Body of pancreas (tissue), 4 donors: ENCODE measurements at regions not wholly inside any gene's neighbourhood (a gene's known extent, or its start where the extent isn't known, plus 50 kb on each side); places are given as distances from the start of the nearest gene placed in this dataset.
A peak's percentile ranks its signal among the peaks of the same experiment; 100 is the strongest.

Experiments used
- ATAC-seq: fragments of 150-250 bp; one replicate; pipeline ENCODE4 v1.9.1; 2016
- DNase-seq, 4 donors: peaks; one replicate each; pipeline ENCODE4 v3.0.0-alpha.2; 2019
- H3K27ac ChIP-seq, 4 donors: fragments of 200-600 bp; sonication (generic); 1 replicate in 3 of 4; 2 replicates in 1 of 4; pipeline versions ENCODE4 v1.5.1 to v1.6.1; 2016 to 2019; ENCODE audit warnings: mild to moderate bottlenecking in 1 of 4, mixed read lengths in 1 of 4, moderate library complexity in 1 of 4
- H3K27me3 ChIP-seq, 2 donors: fragments of 200-600 bp; sonication (generic); one replicate each; pipeline ENCODE4 v1.6.0; 2016; ENCODE audit warnings: mild to moderate bottlenecking in 1 of 2
- H3K36me3 ChIP-seq, 2 donors: fragments of 200-600 bp; sonication (generic); replicated peaks in 1 of 2; 2 replicates each; pipeline ENCODE4 v1.5.1; 2016; ENCODE audit warnings: low read depth in 2 of 2; ENCODE audit not compliant: insufficient read depth in 1 of 2
- H3K4me1 ChIP-seq: fragments of 200-600 bp; sonication (generic); one replicate; pipeline ENCODE4 v1.6.0; 2016
- H3K4me3 ChIP-seq, 2 donors: fragments of 200-600 bp; sonication (generic); 1 replicate in 1 of 2; 2 replicates in 1 of 2; pipeline ENCODE4 v1.5.1; 2016 to 2019
- H3K9me3 ChIP-seq, 3 donors: fragments of 200-600 bp; sonication (generic); 1 replicate in 2 of 3; 2 replicates in 1 of 3; pipeline ENCODE4 v1.5.1; 2016
- POLR2A ChIP-seq, 3 donors: fragments of 450-650 bp; IDR thresholded peaks; one replicate each; pipeline ENCODE4 v1.6.1; 2016; ENCODE audit warnings: antibody characterized with exemption in 3 of 3, mild to moderate bottlenecking in 2 of 3
- WGBS, 2 donors: methylation state at CpG; one replicate each; pipeline ENCODE4 v1.1.5; 2017; 5-methylcytosine and 5-hydroxymethylcytosine counted together
- intact Hi-C: fragments of 100-400 bp; cut with DNase I; formaldehyde crosslinking; loops from one replicate; pipeline ENCODE4 v1.15.1; 2023
- TF ChIP-seq, protein P1 (sequence below), 7 experiments: fragments of 450-650 bp in 4 of 7; fragments of 200-600 bp in 3 of 7; sonication (generic) in 3 of 7; IDR thresholded peaks; one replicate each; pipeline ENCODE4 v1.5.1; 2016 to 2019; ENCODE audit warnings: antibody characterized with exemption in 7 of 7

DNA sequence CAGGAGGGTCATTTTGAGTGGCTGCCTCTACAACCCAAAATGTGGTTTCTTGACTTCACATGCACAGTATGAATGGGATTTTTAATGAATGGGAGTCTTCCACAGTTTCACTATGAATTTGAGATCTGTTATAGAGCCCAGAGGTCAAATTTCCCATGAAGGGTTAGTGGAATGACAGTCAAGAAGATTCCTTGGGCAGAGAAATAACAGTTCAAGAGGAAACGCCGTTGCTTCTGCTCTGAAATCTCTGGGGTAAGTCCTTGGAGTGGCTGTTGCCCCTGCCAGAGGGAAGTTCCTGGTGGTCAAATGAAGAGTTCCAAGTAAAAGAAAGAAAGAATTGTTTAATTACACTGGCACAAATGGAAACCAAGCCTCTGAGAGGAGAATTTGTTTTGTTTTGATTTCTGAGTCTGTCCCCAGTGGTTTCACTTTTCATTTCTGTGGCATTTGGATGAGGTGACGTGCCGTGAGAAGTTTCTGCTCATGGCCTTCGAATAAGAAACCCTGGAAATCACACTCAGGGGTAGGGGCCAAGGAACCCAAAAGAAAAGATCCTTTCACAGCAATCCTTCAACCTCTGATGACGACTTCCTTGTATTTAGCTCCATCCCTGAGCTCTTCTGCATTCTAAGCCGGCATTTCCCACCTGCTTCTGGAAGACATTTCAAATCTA is 77.5 kb upstream of the IL12A start:
- TF ChIP-seq, protein P1, sequence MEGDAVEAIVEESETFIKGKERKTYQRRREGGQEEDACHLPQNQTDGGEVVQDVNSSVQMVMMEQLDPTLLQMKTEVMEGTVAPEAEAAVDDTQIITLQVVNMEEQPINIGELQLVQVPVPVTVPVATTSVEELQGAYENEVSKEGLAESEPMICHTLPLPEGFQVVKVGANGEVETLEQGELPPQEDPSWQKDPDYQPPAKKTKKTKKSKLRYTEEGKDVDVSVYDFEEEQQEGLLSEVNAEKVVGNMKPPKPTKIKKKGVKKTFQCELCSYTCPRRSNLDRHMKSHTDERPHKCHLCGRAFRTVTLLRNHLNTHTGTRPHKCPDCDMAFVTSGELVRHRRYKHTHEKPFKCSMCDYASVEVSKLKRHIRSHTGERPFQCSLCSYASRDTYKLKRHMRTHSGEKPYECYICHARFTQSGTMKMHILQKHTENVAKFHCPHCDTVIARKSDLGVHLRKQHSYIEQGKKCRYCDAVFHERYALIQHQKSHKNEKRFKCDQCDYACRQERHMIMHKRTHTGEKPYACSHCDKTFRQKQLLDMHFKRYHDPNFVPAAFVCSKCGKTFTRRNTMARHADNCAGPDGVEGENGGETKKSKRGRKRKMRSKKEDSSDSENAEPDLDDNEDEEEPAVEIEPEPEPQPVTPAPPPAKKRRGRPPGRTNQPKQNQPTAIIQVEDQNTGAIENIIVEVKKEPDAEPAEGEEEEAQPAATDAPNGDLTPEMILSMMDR (IDR thresholded peaks at IDR 0.05), result no peak
- TF ChIP-seq POLR2A (IDR thresholded peaks at IDR 0.05), result no peak
- H3K27me3 ChIP-seq, result no peaks in the 10 kb centered on the region
- no peaks in the 10 kb centered on the region for H3K36me3 ChIP-seq
- no peaks in the 10 kb centered on the region for H3K9me3 ChIP-seq
- intact Hi-C loops, result no loop called here
- ATAC-seq (no peak), DNase-seq (no peak)
- H3K4me3 ChIP-seq, result no peak overlapping the region
- H3K27ac ChIP-seq, result peak overlapping the region in 1 of 4 donors; percentile 28
- no peaks in the 10 kb centered on the region for H3K4me1 ChIP-seq
- 63 to 69% methylated on average over 7 of the region's 7 CpGs for WGBS, 2 donors

DNA sequence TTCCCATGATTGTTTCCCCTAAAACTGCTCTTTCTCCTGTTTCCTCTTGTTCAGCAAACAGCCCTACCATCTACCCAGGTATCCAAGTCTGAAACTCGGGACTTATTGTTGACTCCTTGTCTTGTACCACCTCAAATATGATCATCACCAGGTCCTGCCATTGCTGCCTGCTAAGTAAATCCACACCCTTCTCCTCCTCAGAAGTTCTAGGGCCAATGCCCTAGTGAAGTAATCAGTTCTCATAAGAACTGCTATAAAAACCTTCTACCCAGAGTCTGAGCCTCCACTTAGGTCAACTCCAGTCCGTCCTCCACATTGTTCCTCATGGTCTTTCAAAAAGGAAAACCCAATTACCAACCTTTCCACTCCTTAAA is 77.0 kb upstream of the IL12A start:
- 71% methylated on average over 2 of the region's 2 CpGs for WGBS, 2 donors
- ATAC-seq (no peak), DNase-seq (no peak)
- peak overlapping the region in 1 of 4 donors; percentile 28 for H3K27ac ChIP-seq
- no peak overlapping the region for H3K4me3 ChIP-seq
- no peaks in the 10 kb centered on the region for H3K36me3 ChIP-seq
- TF ChIP-seq POLR2A (IDR thresholded peaks at IDR 0.05), result no peak
- TF ChIP-seq, protein P1 (IDR thresholded peaks at IDR 0.05), result no peak
- H3K27me3 ChIP-seq, result no peaks in the 10 kb centered on the region
- H3K4me1 ChIP-seq, result no peaks in the 10 kb centered on the region
- no peaks in the 10 kb centered on the region for H3K9me3 ChIP-seq
- intact Hi-C loops, result no loop called here

DNA sequence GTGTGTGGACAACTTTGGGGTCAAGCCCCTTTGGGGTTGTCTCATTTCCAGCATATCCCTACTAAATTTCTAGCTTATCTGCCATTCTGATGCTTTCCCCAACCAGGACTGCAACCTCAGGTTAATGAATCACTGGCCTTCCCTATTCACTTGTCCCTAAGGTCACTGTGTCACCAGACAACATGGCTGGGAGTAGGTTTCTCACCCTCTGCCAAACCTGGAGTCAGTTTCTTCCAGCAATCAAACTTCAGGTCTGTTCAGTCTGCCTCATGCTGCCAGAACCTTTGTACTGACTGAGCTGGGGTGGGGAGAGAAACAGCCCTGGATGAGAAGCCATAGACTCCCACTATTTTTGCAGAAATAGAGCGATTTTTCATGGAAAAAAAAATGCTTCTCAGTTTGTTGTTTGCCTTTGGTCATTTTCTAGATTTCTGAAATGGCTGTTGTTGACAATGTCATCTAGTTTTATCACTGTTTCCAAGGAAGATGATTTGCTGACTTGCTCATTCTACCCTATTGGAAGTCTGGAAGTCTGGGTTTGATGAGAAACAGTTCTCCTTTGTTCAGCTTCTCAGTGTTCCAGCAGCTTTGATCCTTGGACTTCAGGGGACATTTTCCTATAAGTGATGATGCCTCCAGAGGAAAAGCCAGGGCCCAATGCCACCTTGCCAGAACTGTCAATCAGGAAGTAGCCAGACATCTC is 74.8 kb upstream of the IL12A start:
- Histone ChIP-seq H3K4me1 (no peaks in the 10 kb centered on the region), H3K9me3 (no peaks in the 10 kb centered on the region), H3K36me3 (no peaks in the 10 kb centered on the region), H3K4me3 (no peak overlapping the region), H3K27me3 (no peaks in the 10 kb centered on the region), H3K27ac (no peak overlapping the region)
- ATAC-seq (no peak), DNase-seq (no peak)
- no peak for TF ChIP-seq POLR2A (IDR thresholded peaks at IDR 0.05)
- TF ChIP-seq, protein P1 (IDR thresholded peaks at IDR 0.05), result no peak
- WGBS, 2 donors, result 42 to 52% methylated on average over 1 of the region's 1 CpG
- intact Hi-C loops, result no loop called here

DNA sequence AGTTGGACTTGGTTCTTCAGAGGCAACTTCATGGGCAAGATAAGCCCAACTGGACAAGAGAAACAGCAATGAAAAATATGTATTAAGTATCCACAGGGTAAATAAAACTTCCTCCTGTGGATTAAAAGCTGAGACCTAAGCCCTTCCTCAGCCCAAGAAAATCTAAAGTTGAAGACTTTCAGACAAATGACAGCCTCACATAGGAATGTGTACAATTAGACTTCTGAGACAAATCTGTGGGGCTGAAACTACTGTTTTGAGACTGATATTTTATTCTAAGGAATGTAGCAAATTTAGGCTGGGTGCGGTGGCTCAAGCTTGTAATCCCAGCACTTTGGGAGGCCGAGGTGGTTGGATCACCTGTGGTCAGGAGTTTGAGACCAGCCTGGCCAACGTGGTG is 74.2 kb upstream of the IL12A start:
- intact Hi-C loops, result no loop called here
- DNase-seq (no peak), ATAC-seq (no peak)
- TF ChIP-seq POLR2A (IDR thresholded peaks at IDR 0.05), result no peak
- TF ChIP-seq, protein P1 (IDR thresholded peaks at IDR 0.05), result no peak
- 55 to 65% methylated on average over 3 of the region's 3 CpGs for WGBS, 2 donors
- Histone ChIP-seq H3K27me3 (no peaks in the 10 kb centered on the region), H3K27ac (no peak overlapping the region), H3K9me3 (no peaks in the 10 kb centered on the region), H3K4me3 (no peak overlapping the region), H3K36me3 (no peaks in the 10 kb centered on the region), H3K4me1 (no peaks in the 10 kb centered on the region)

DNA sequence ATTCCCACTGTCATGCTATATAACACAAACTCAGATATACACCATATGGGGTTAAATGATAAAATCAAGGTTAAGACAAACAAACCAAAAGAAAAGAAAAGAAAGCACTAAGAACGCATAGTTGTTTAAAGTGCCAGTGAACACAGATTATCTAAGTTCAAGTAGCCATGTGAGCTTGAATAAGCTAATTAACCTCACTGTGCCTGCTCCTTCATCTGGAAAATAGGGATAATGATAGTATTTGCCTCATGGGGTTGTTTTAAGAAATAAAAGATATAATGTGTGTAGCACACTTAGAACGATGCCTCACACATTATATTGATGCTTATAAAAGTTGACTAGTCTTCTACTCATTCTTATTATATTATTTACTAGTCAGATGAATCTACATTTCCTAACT is 72.6 kb upstream of the IL12A start:
- intact Hi-C loops, result no loop called here

More for the DNA sequence above, 72.6 kb upstream of the IL12A start:
- Histone ChIP-seq H3K9me3 (no peaks in the 10 kb centered on the region), H3K27ac (no peak overlapping the region), H3K4me3 (no peak overlapping the region), H3K4me1 (no peaks in the 10 kb centered on the region), H3K27me3 (no peaks in the 10 kb centered on the region), H3K36me3 (no peaks in the 10 kb centered on the region)
- TF ChIP-seq POLR2A (IDR thresholded peaks at IDR 0.05), result no peak
- TF ChIP-seq, protein P1 (IDR thresholded peaks at IDR 0.05), result no peak
- WGBS, 2 donors, result 55 to 59% methylated on average over 2 of the region's 2 CpGs
- ATAC-seq (no peak), DNase-seq (no peak)
